DND-41 (cell line): ENCODE measurements at regions not wholly inside any gene's neighbourhood (a gene's known extent, or its start where the extent isn't known, plus 50 kb on each side); places are given as distances from the start of the nearest gene placed in this dataset.

ENCODE experiments used
- ATAC-seq: fragments of 200-7000 bp; cut with Tn5 transposase; 3 replicates; pipeline ENCODE4 v1.9.1; 2021; ENCODE audit warnings: low read depth; ENCODE audit not compliant: insufficient read depth
- DNase-seq: peaks from one replicate; pipeline ENCODE4 v3.0.0-alpha.2; 2020
- H2AFZ ChIP-seq: 2 replicates; pipeline ENCODE4 v1.6.0; 2012; ENCODE audit warnings: low read depth, low read length
- H3K27ac ChIP-seq: 2 replicates; pipeline ENCODE4 v1.5.1; 2012; ENCODE audit warnings: low read length, inconsistent platforms
- H3K27me3 ChIP-seq: fragments of 200-600 bp; sonication (generic); 2 replicates; pipeline ENCODE4 v1.6.0; 2012; ENCODE audit warnings: low read length, mild to moderate bottlenecking, inconsistent platforms; ENCODE audit not compliant: insufficient read depth, poor library complexity
- H3K36me3 ChIP-seq: 2 replicates; pipeline ENCODE4 v1.5.1; 2012; ENCODE audit warnings: low read length, inconsistent platforms; ENCODE audit not compliant: insufficient read depth
- H3K4me1 ChIP-seq: 2 replicates; pipeline ENCODE4 v1.5.1; 2012; ENCODE audit warnings: mild to moderate bottlenecking, low read length; ENCODE audit not compliant: insufficient read depth
- H3K4me2 ChIP-seq: 2 replicates; pipeline ENCODE4 v1.6.0; 2012; ENCODE audit warnings: mild to moderate bottlenecking, moderate library complexity, low read length, inconsistent platforms; ENCODE audit not compliant: insufficient read depth
- H3K4me3 ChIP-seq, 2 experiments: fragments of 200-600 bp in 1 of 2; shearing (Covaris generic) in 1 of 2; 2 replicates each; pipeline ENCODE4 v1.5.1; 2012 to 2016; ENCODE audit warnings: inconsistent platforms in 2 of 2, low read length in 2 of 2, mild to moderate bottlenecking in 2 of 2, low read depth in 1 of 2, moderate library complexity in 1 of 2
- H3K79me2 ChIP-seq: 2 replicates; pipeline ENCODE4 v1.6.0; 2012; ENCODE audit warnings: low read length, inconsistent platforms; ENCODE audit not compliant: insufficient read depth
- H3K9ac ChIP-seq: 2 replicates; pipeline ENCODE4 v1.6.0; 2012; ENCODE audit warnings: low read depth, mild to moderate bottlenecking, inconsistent platforms, low read length, moderate library complexity
- H3K9me3 ChIP-seq: 2 replicates; pipeline ENCODE4 v1.5.1; 2012; ENCODE audit warnings: low read length, moderate library complexity, mild to moderate bottlenecking, inconsistent platforms; ENCODE audit not compliant: insufficient read depth, severe bottlenecking
- H4K20me1 ChIP-seq: 2 replicates; pipeline ENCODE4 v1.6.0; 2012; ENCODE audit warnings: low read length; ENCODE audit not compliant: insufficient read depth
- CTCF ChIP-seq: IDR thresholded peaks from 2 replicates; pipeline ENCODE4 v1.5.1; 2012; ENCODE audit warnings: borderline replicate concordance, low read length, moderate library complexity, mild to moderate bottlenecking; ENCODE audit not compliant: poor library complexity, severe bottlenecking; ENCODE audit errors: extremely low read depth
- EZH2 ChIP-seq: IDR thresholded peaks from 3 replicates; pipeline ENCODE4 v1.6.1; 2012; ENCODE audit warnings: borderline replicate concordance, low read depth, mild to moderate bottlenecking, moderate library complexity, low read length, inconsistent platforms; ENCODE audit not compliant: severe bottlenecking

DNA sequence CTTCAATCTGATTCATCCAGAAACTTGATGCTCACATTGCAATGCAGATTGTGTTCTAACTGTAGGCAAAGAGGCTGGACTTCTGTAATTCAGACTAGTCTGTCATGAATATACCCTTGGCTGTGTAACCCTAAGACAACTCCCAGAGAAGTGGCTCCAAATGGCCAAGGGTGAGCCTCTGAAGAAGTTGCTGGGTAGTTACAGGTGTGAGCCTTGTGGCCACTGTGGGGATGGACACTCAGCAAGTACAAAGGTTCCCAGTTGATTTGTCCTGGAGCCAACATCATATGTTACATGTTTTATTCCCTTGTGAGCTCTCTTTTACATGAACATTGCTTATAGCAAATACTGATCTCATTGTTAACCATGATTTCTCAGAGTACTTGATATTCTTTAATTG, 94.8 kb upstream of the KCNJ3 start:
- Histone ChIP-seq H3K4me2 (no peak overlapping the region), H3K4me3 (no peak overlapping the region), H3K9me3 (no peaks in the 10 kb centered on the region), H4K20me1 (no peaks in the 10 kb centered on the region), H3K4me1 (no peaks in the 10 kb centered on the region), H3K9ac (no peak overlapping the region), H3K27me3 (no peaks in the 10 kb centered on the region), H3K27ac (no peak overlapping the region), H3K36me3 (no peaks in the 10 kb centered on the region), H2AFZ (no peak overlapping the region), H3K79me2 (no peaks in the 10 kb centered on the region)
- ATAC-seq (no peak), DNase-seq (no peak)
- TF ChIP-seq EZH2: no peak
- TF ChIP-seq CTCF: no peak

GRCh38 chr2:154608438-154608837, 90.1 kb upstream of the KCNJ3 start:
- no peak overlapping the region for H3K27ac ChIP-seq
- H3K79me2 ChIP-seq: no peaks in the 10 kb centered on the region
- H3K27me3 ChIP-seq: no peaks in the 10 kb centered on the region
- no peak overlapping the region for H2AFZ ChIP-seq
- no peak for DNase-seq
- no peaks in the 10 kb centered on the region for H3K4me1 ChIP-seq
- no peak overlapping the region for H3K4me2 ChIP-seq
- TF ChIP-seq EZH2 (no peak), CTCF (no peak)
- ATAC-seq: no peak
- no peak overlapping the region for H3K9ac ChIP-seq
- no peaks in the 10 kb centered on the region for H3K36me3 ChIP-seq
- no peaks in the 10 kb centered on the region for H3K9me3 ChIP-seq
- no peaks in the 10 kb centered on the region for H4K20me1 ChIP-seq
- no peak overlapping the region for H3K4me3 ChIP-seq

GRCh38 chr2:154614906-154615305, 83.6 kb upstream of the KCNJ3 start:
- H2AFZ ChIP-seq: no peak overlapping the region
- no peaks in the 10 kb centered on the region for H3K4me1 ChIP-seq
- no peak overlapping the region for H3K9ac ChIP-seq
- DNase-seq (no peak), ATAC-seq (no peak)
- H3K27me3 ChIP-seq: no peaks in the 10 kb centered on the region
- H3K79me2 ChIP-seq: no peaks in the 10 kb centered on the region
- no peaks in the 10 kb centered on the region for H3K36me3 ChIP-seq
- no peak overlapping the region for H3K4me2 ChIP-seq
- H3K9me3 ChIP-seq: no peaks in the 10 kb centered on the region
- no peaks in the 10 kb centered on the region for H4K20me1 ChIP-seq
- TF ChIP-seq CTCF: no peak
- no peak for TF ChIP-seq EZH2
- H3K4me3 ChIP-seq: no peak overlapping the region
- no peak overlapping the region for H3K27ac ChIP-seq

DNA sequence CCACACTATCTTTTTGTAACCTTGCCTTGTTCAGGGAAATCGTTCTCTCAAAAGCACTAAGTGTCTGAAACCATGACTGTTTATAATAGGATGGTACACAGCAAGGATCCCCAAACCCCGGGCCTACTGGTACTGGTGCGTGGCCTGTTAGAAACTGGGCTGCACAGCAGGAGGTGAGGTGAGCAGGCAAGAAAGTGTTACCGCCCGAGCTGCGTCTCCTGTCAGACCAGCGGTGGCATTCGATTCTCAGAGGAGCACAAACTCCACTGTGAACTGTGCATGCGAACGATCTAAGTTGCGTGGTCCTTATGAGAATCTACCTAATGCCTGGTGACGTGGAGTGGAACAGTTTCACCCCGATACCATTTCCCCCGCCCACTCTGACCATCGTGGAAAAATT, 81.8 kb upstream of the KCNJ3 start:
- no peak overlapping the region for H2AFZ ChIP-seq
- H3K4me1 ChIP-seq: no peaks in the 10 kb centered on the region
- TF ChIP-seq CTCF (no peak), EZH2 (no peak)
- H4K20me1 ChIP-seq: no peaks in the 10 kb centered on the region
- no peaks in the 10 kb centered on the region for H3K27me3 ChIP-seq
- H3K4me2 ChIP-seq: no peak overlapping the region
- no peak overlapping the region for H3K9ac ChIP-seq
- no peak overlapping the region for H3K27ac ChIP-seq
- H3K9me3 ChIP-seq: no peaks in the 10 kb centered on the region
- H3K4me3 ChIP-seq: no peak overlapping the region
- no peak for ATAC-seq
- no peak for DNase-seq
- H3K36me3 ChIP-seq: no peaks in the 10 kb centered on the region
- H3K79me2 ChIP-seq: no peaks in the 10 kb centered on the region
